ENCODE measurements at regions not wholly inside any gene's neighbourhood (a gene's known extent, or its start where the extent isn't known, plus 50 kb on each side); places are given as distances from the start of the nearest gene placed in this dataset.

GRCh38 chr6:82781620-82782204 is 283.9 kb downstream of the UBE3D start:
- Histone ChIP-seq H3K36me3 (no peaks in the 10 kb centered on the region), H3K27ac (no peak overlapping the region), H3K27me3 (no peaks in the 10 kb centered on the region), H3K4me3 (no peak overlapping the region), H3K4me1 (no peaks in the 10 kb centered on the region), H3K9me3 (no peaks in the 10 kb centered on the region)
- intact Hi-C loops (cut with DNase I; ENCODE audit: low total_unique reads) = no loop called here
- TF ChIP-seq EP300 (IDR thresholded peaks at IDR 0.05) (no peak), CTCF (IDR thresholded peaks at IDR 0.05) (no peak), POLR2A (IDR thresholded peaks at IDR 0.05) (no peak), POLR2AphosphoS5 (IDR thresholded peaks at IDR 0.05) (no peak)
- no peak for DNase-seq
- 82 to 94% (median 93%) methylated on average over 2 of the region's 2 CpGs for WGBS, 5 donors

GRCh38 chr6:82783587-82784236 is 281.9 kb downstream of the UBE3D start:
- Histone ChIP-seq H3K4me3 (no peak overlapping the region), H3K9me3 (peaks cover 0 to 4% (median 1%) of the 10 kb centered on the region in 4 donors), H3K27ac (no peak overlapping the region), H3K27me3 (no peaks in the 10 kb centered on the region), H3K4me1 (no peaks in the 10 kb centered on the region), H3K36me3 (no peaks in the 10 kb centered on the region)
- 56 to 67% (median 64%) methylated on average over 6 of the region's 6 CpGs for WGBS, 5 donors
- TF ChIP-seq POLR2AphosphoS5 (IDR thresholded peaks at IDR 0.05) = no peak
- TF ChIP-seq POLR2A (IDR thresholded peaks at IDR 0.05) = no peak
- no peak for TF ChIP-seq EP300 (IDR thresholded peaks at IDR 0.05)
- no peak for TF ChIP-seq CTCF (IDR thresholded peaks at IDR 0.05)
- intact Hi-C loops (cut with DNase I; ENCODE audit: low total_unique reads) = no loop called here
- no peak for DNase-seq

GRCh38 chr6:82785206-82785605 is 280.4 kb downstream of the UBE3D start:
- Histone ChIP-seq H3K4me1 (no peaks in the 10 kb centered on the region), H3K9me3 (peaks cover 0 to 12% (median 12%) of the 10 kb centered on the region in 4 donors), H3K27me3 (no peaks in the 10 kb centered on the region), H3K27ac (no peak overlapping the region), H3K4me3 (no peak overlapping the region), H3K36me3 (no peaks in the 10 kb centered on the region)
- 63 to 79% (median 74%) methylated on average over 2 of the region's 2 CpGs for WGBS, 5 donors
- intact Hi-C loops (cut with DNase I; ENCODE audit: low total_unique reads) = no loop called here
- TF ChIP-seq CTCF (IDR thresholded peaks at IDR 0.05) (no peak), EP300 (IDR thresholded peaks at IDR 0.05) (no peak), POLR2A (IDR thresholded peaks at IDR 0.05) (no peak), POLR2AphosphoS5 (IDR thresholded peaks at IDR 0.05) (no peak)
- DNase-seq = no peak

- no peak for TF ChIP-seq POLR2AphosphoS5 (IDR thresholded peaks at IDR 0.05)
- no peak for TF ChIP-seq EP300 (IDR thresholded peaks at IDR 0.05)
- TF ChIP-seq CTCF (IDR thresholded peaks at IDR 0.05) = no peak
- no peak for TF ChIP-seq POLR2A (IDR thresholded peaks at IDR 0.05)
- 83 to 91% (median 87%) methylated on average over 3 of the region's 3 CpGs for WGBS, 5 donors
Observed at GRCh38 chr6:82786248-82786647, 279.4 kb downstream of the UBE3D start.

More at GRCh38 chr6:82786248-82786647, 279.4 kb downstream of the UBE3D start:
- no peak for DNase-seq
- H3K9me3 ChIP-seq = peaks cover 0 to 13% (median 12%) of the 10 kb centered on the region in 4 donors
- no peak overlapping the region for H3K27ac ChIP-seq
- no peaks in the 10 kb centered on the region for H3K36me3 ChIP-seq
- no peaks in the 10 kb centered on the region for H3K27me3 ChIP-seq
- H3K4me3 ChIP-seq = no peak overlapping the region
- intact Hi-C loops (cut with DNase I; ENCODE audit: low total_unique reads) = no loop called here
- no peaks in the 10 kb centered on the region for H3K4me1 ChIP-seq
